Liver (tissue), 8 donors: ENCODE measurements at regions not wholly inside any gene's neighbourhood (a gene's known extent, or its start where the extent isn't known, plus 50 kb on each side); places are given as distances from the start of the nearest gene placed in this dataset.

Experiments
- DNase-seq: peaks from one replicate; pipeline ENCODE4 v3.0.0-alpha.2; 2017; ENCODE audit warnings: low spot score
- H3K27ac ChIP-seq, 2 donors: one replicate each; pipeline ENCODE4 v1.7.0; 2013; ENCODE audit warnings: inconsistent platforms in 2 of 2, low read length in 2 of 2, control low read depth in 1 of 2, low read depth in 1 of 2, mild to moderate bottlenecking in 1 of 2
- H3K27me3 ChIP-seq, 4 donors: one replicate each; pipeline versions ENCODE4 v1.6.1 to v1.7.0; 2013; ENCODE audit warnings: low read length in 3 of 4, inconsistent platforms in 1 of 4, mild to moderate bottlenecking in 1 of 4, moderate library complexity in 1 of 4; ENCODE audit not compliant: control insufficient read depth in 4 of 4, insufficient read depth in 4 of 4
- H3K36me3 ChIP-seq, 4 donors: one replicate each; pipeline versions ENCODE4 v1.6.1 to v1.7.0; 2013; ENCODE audit warnings: low read length in 3 of 4, mild to moderate bottlenecking in 3 of 4, low read depth in 1 of 4, moderate library complexity in 1 of 4; ENCODE audit not compliant: control insufficient read depth in 4 of 4, insufficient read depth in 3 of 4
- H3K4me1 ChIP-seq, 4 donors: one replicate each; pipeline versions ENCODE4 v1.6.1 to v1.7.0; 2013; ENCODE audit warnings: low read length in 3 of 4, mild to moderate bottlenecking in 3 of 4, moderate library complexity in 1 of 4; ENCODE audit not compliant: control insufficient read depth in 4 of 4, insufficient read depth in 4 of 4
- H3K4me3 ChIP-seq, 3 donors: one replicate each; pipeline versions ENCODE4 v1.6.1 to v1.7.0; 2013; ENCODE audit warnings: low read length in 3 of 3, control low read depth in 1 of 3, low read depth in 1 of 3, mild to moderate bottlenecking in 1 of 3
- H3K9ac ChIP-seq, 2 donors: one replicate each; pipeline ENCODE4 v1.7.0; 2013; ENCODE audit warnings: low read length in 2 of 2, mild to moderate bottlenecking in 2 of 2, moderate library complexity in 2 of 2, control low read depth in 1 of 2, low read depth in 1 of 2
- H3K9me3 ChIP-seq, 4 donors: one replicate each; pipeline versions ENCODE4 v1.6.1 to v1.7.0; 2013; ENCODE audit warnings: low read length in 3 of 4; ENCODE audit not compliant: control insufficient read depth in 4 of 4
- EGR1 ChIP-seq, 2 donors: IDR thresholded peaks; 2 replicates each; pipeline ENCODE4 v1.6.1; 2016 to 2018; ENCODE audit warnings: antibody characterized with exemption in 2 of 2, low read depth in 2 of 2
- HNF4A ChIP-seq, 2 donors: conservative IDR thresholded peaks; 2 replicates each; pipeline ENCODE4 v1.6.1; 2016; ENCODE audit warnings: antibody characterized with exemption in 2 of 2, mild to moderate bottlenecking in 2 of 2
- HNF4G ChIP-seq: IDR thresholded peaks from 2 replicates; pipeline ENCODE4 v1.6.1; 2016; ENCODE audit warnings: antibody characterized with exemption
- JUND ChIP-seq, 2 donors: IDR thresholded peaks; 2 replicates each; pipeline ENCODE4 v1.6.1; 2016; ENCODE audit warnings: antibody characterized with exemption in 2 of 2
- NR2F2 ChIP-seq: IDR thresholded peaks from 2 replicates; pipeline ENCODE4 v1.6.1; 2016; ENCODE audit warnings: antibody characterized with exemption
- RXRA ChIP-seq, 2 donors: IDR thresholded peaks; 2 replicates each; pipeline ENCODE4 v1.6.1; 2017 to 2018; ENCODE audit warnings: antibody characterized with exemption in 2 of 2, mild to moderate bottlenecking in 1 of 2
- SP1 ChIP-seq: IDR thresholded peaks from 2 replicates; pipeline ENCODE4 v1.6.1; 2018; ENCODE audit warnings: antibody characterized with exemption, mild to moderate bottlenecking
- TAF1 ChIP-seq: conservative IDR thresholded peaks from 2 replicates; pipeline ENCODE4 v1.6.1; 2016; ENCODE audit warnings: antibody characterized with exemption, mild to moderate bottlenecking
- YY1 ChIP-seq: IDR thresholded peaks from 2 replicates; pipeline ENCODE4 v1.6.1; 2016; ENCODE audit warnings: antibody characterized with exemption, mild to moderate bottlenecking
- WGBS: extraction: QIAGEN DNeasy Blood & Tissue Kit; methylation state at CpG from one replicate; pipeline ENCODE4 v1.1.7; 2013; 5-methylcytosine and 5-hydroxymethylcytosine counted together
- TF ChIP-seq, protein P1 (sequence below): IDR thresholded peaks from 2 replicates; pipeline ENCODE4 v1.6.1; 2016; ENCODE audit warnings: antibody characterized with exemption
- TF ChIP-seq, protein P2 (sequence below): IDR thresholded peaks from 2 replicates; pipeline ENCODE4 v1.6.1; 2016; ENCODE audit warnings: antibody characterized with exemption, mild to moderate bottlenecking
- TF ChIP-seq, protein P3 (sequence below): IDR thresholded peaks from 2 replicates; pipeline ENCODE4 v1.6.1; 2016; ENCODE audit warnings: antibody characterized with exemption
- TF ChIP-seq, protein P4 (sequence below): IDR thresholded peaks from 2 replicates; pipeline ENCODE4 v1.6.1; 2016; ENCODE audit warnings: antibody characterized with exemption
- TF ChIP-seq, protein P5 (sequence below): fragments of 150-350 bp; IDR thresholded peaks from 2 replicates; pipeline ENCODE4 v1.5.1; 2017; ENCODE audit warnings: improper control_type of control experiment, low read depth, low read length; ENCODE audit not compliant: missing input control
- donor health status: healthy.
- donor health status: healthy.
- donor health status: healthy.
- donor health status: healthy.
- donor health status: healthy.

DNA sequence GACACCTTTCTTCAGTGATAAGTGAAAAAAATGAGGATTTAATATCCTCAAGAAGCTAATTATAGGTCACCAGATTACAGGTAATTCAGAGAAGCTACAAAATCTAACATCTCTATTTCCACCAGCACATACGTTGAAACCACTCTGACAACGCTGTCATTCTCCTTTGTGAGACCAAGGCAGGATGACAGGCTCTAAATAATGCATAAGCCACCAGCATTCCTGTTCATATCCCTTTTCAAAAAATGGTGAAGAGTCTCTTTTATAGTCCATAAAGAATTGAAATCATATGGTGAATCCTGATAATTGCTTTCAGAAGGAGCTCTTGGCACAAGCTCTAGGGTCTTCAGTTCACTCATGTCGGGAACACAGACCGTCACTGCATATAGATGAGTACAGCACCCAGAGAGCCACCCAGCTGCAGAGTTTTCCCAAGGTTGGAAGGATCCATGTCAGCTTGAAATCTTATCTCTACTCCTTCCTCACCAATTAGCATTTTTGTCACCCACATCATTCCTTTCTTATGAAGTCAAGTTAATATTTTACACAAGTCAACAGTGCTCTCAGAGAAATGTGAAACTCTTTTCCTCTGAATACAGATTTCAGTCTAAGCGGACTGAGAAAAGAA, 431.4 kb downstream of the TBC1D4 start:
- Histone ChIP-seq H3K27me3 (no peaks in the 10 kb centered on the region), H3K4me3 (no peak overlapping the region), H3K9me3 (no peaks in the 10 kb centered on the region), H3K36me3 (no peaks in the 10 kb centered on the region), H3K9ac (no peak overlapping the region), H3K27ac (no peak overlapping the region), H3K4me1 (no peaks in the 10 kb centered on the region)
- 65% methylated on average over 5 of the region's 5 CpGs for WGBS
- no peak for DNase-seq
- TF ChIP-seq YY1: no peak
- TF ChIP-seq, protein P1, sequence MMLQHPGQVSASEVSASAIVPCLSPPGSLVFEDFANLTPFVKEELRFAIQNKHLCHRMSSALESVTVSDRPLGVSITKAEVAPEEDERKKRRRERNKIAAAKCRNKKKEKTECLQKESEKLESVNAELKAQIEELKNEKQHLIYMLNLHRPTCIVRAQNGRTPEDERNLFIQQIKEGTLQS: no peak
- TF ChIP-seq, protein P2, sequence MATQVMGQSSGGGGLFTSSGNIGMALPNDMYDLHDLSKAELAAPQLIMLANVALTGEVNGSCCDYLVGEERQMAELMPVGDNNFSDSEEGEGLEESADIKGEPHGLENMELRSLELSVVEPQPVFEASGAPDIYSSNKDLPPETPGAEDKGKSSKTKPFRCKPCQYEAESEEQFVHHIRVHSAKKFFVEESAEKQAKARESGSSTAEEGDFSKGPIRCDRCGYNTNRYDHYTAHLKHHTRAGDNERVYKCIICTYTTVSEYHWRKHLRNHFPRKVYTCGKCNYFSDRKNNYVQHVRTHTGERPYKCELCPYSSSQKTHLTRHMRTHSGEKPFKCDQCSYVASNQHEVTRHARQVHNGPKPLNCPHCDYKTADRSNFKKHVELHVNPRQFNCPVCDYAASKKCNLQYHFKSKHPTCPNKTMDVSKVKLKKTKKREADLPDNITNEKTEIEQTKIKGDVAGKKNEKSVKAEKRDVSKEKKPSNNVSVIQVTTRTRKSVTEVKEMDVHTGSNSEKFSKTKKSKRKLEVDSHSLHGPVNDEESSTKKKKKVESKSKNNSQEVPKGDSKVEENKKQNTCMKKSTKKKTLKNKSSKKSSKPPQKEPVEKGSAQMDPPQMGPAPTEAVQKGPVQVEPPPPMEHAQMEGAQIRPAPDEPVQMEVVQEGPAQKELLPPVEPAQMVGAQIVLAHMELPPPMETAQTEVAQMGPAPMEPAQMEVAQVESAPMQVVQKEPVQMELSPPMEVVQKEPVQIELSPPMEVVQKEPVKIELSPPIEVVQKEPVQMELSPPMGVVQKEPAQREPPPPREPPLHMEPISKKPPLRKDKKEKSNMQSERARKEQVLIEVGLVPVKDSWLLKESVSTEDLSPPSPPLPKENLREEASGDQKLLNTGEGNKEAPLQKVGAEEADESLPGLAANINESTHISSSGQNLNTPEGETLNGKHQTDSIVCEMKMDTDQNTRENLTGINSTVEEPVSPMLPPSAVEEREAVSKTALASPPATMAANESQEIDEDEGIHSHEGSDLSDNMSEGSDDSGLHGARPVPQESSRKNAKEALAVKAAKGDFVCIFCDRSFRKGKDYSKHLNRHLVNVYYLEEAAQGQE: no peak
- TF ChIP-seq, protein P3, sequence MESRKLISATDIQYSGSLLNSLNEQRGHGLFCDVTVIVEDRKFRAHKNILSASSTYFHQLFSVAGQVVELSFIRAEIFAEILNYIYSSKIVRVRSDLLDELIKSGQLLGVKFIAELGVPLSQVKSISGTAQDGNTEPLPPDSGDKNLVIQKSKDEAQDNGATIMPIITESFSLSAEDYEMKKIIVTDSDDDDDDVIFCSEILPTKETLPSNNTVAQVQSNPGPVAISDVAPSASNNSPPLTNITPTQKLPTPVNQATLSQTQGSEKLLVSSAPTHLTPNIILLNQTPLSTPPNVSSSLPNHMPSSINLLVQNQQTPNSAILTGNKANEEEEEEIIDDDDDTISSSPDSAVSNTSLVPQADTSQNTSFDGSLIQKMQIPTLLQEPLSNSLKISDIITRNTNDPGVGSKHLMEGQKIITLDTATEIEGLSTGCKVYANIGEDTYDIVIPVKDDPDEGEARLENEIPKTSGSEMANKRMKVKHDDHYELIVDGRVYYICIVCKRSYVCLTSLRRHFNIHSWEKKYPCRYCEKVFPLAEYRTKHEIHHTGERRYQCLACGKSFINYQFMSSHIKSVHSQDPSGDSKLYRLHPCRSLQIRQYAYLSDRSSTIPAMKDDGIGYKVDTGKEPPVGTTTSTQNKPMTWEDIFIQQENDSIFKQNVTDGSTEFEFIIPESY: no peak
- TF ChIP-seq SP1: no peak
- no peak for TF ChIP-seq HNF4G
- TF ChIP-seq HNF4A (conservative IDR thresholded peaks at IDR 0.05): no peak

DNA sequence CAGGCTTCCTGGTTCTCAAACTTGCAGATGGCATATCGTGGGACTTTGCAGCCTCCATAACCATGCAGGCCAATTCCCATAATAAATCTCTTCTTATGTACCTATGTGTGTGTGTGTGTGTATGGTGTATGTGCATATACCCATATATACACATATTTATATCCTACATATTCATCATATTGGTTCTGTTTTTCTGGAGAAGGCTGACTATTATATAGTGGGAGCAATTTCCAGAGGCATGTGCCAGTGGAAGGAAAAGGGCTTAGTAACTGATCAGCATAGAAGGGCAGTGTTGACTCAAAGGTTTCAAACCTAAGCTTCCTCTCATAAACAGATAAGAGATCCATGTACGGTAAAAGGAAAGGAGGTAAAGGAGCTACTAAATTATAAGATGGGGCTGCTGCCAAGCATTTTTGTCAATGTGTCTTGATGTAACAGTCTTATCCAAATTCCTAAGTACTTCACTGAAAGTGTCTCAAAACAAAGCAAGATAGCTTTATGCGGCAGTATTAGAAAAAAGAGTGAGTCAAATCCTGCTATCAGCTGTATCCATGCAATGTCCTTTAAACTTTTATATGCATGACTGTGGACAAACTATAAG, 432.1 kb downstream of the TBC1D4 start:
- DNase-seq: no peak
- H3K36me3 ChIP-seq: no peaks in the 10 kb centered on the region
- no peaks in the 10 kb centered on the region for H3K27me3 ChIP-seq
- H3K4me3 ChIP-seq: no peak overlapping the region
- H3K9ac ChIP-seq: no peak overlapping the region
- no peaks in the 10 kb centered on the region for H3K4me1 ChIP-seq
- 66% methylated on average over 3 of the region's 3 CpGs for WGBS
- no peak overlapping the region for H3K27ac ChIP-seq
- no peaks in the 10 kb centered on the region for H3K9me3 ChIP-seq
- no peak for TF ChIP-seq TAF1
- TF ChIP-seq NR2F2: no peak
- TF ChIP-seq, protein P1: no peak
- TF ChIP-seq JUND (IDR thresholded peaks at IDR 0.05): no peak
- TF ChIP-seq, protein P2: no peak
- TF ChIP-seq RXRA (IDR thresholded peaks at IDR 0.05): no peak
- TF ChIP-seq YY1: no peak
- TF ChIP-seq, protein P4, sequence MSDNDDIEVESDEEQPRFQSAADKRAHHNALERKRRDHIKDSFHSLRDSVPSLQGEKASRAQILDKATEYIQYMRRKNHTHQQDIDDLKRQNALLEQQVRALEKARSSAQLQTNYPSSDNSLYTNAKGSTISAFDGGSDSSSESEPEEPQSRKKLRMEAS: no peak
- TF ChIP-seq, protein P5, sequence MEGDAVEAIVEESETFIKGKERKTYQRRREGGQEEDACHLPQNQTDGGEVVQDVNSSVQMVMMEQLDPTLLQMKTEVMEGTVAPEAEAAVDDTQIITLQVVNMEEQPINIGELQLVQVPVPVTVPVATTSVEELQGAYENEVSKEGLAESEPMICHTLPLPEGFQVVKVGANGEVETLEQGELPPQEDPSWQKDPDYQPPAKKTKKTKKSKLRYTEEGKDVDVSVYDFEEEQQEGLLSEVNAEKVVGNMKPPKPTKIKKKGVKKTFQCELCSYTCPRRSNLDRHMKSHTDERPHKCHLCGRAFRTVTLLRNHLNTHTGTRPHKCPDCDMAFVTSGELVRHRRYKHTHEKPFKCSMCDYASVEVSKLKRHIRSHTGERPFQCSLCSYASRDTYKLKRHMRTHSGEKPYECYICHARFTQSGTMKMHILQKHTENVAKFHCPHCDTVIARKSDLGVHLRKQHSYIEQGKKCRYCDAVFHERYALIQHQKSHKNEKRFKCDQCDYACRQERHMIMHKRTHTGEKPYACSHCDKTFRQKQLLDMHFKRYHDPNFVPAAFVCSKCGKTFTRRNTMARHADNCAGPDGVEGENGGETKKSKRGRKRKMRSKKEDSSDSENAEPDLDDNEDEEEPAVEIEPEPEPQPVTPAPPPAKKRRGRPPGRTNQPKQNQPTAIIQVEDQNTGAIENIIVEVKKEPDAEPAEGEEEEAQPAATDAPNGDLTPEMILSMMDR: no peak
- no peak for TF ChIP-seq SP1
- no peak for TF ChIP-seq EGR1 (IDR thresholded peaks at IDR 0.05; ENCODE audit: low read depth in 2 of 2)
- TF ChIP-seq, protein P3: no peak
